Upper lobe of right lung (tissue), 1 donor: ENCODE measurements at regions not wholly inside any gene's neighbourhood (a gene's known extent, or its start where the extent isn't known, plus 50 kb on each side); places are given as distances from the start of the nearest gene placed in this dataset.

Experiments
- ATAC-seq: fragments of 200-7000 bp; cut with Tn5 transposase; one replicate; pipeline ENCODE4 v1.9.1; 2020; ENCODE audit warnings: mild to moderate bottlenecking, moderate library complexity
- DNase-seq: peaks from one replicate; pipeline ENCODE4 v3.0.0-alpha.2; 2020
- H3K27ac ChIP-seq: fragments of 200-600 bp; one replicate; pipeline ENCODE4 v1.8.0; 2022
- H3K27me3 ChIP-seq: fragments of 200-600 bp; one replicate; pipeline ENCODE4 v1.8.0; 2022; ENCODE audit warnings: mild to moderate bottlenecking
- H3K36me3 ChIP-seq: fragments of 200-600 bp; one replicate; pipeline ENCODE4 v1.8.0; 2022
- H3K4me1 ChIP-seq: fragments of 200-600 bp; one replicate; pipeline ENCODE4 v1.8.0; 2022
- H3K4me3 ChIP-seq: fragments of 200-600 bp; one replicate; pipeline ENCODE4 v1.8.0; 2022; ENCODE audit warnings: mild to moderate bottlenecking
- H3K9me3 ChIP-seq: fragments of 200-600 bp; one replicate; pipeline ENCODE4 v1.8.0; 2022
- CTCF ChIP-seq: fragments of 200-600 bp; IDR thresholded peaks from one replicate; pipeline ENCODE4 v1.8.0; 2022; ENCODE audit warnings: antibody characterized with exemption
- intact Hi-C: fragments of 100-400 bp; cut with DNase I; formaldehyde crosslinking; loops from one replicate; pipeline ENCODE4 v1.11.0; 2022
- donor health status: DM: no; HTN: yes; CAD: no; lungs with severe emphysema.

GRCh38 chr2:67503066-67503795 is 106.1 kb downstream of the ETAA1 start:
- no peaks in the 10 kb centered on the region for H3K36me3 ChIP-seq
- no peaks in the 10 kb centered on the region for H3K9me3 ChIP-seq
- no peak overlapping the region for H3K27ac ChIP-seq
- intact Hi-C loops, result no loop called here
- no peaks in the 10 kb centered on the region for H3K27me3 ChIP-seq
- H3K4me1 ChIP-seq, result no peaks in the 10 kb centered on the region
- TF ChIP-seq CTCF, result no peak
- no peak overlapping the region for H3K4me3 ChIP-seq
- DNase-seq (no peak), ATAC-seq (no peak)

DNA sequence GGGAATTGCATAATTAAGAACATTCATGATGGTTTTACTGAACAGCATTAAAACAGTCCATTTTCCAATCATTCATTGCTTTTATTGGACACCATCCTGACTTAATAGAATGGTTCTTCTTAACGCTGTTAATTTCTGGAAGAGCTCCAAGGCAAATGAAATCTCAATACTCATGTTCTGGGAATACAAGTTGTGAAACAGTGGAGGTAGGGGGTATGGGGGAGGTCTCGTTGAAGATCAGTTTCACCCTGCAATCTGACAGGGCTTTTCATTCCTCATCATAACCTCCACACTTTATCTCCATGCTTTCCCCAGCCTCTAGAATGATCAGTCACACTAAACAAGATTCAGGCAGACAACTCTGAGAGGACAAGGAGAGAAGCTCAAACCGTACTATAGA is 113.6 kb downstream of the ETAA1 start:
- H3K36me3 ChIP-seq, result no peaks in the 10 kb centered on the region
- no peaks in the 10 kb centered on the region for H3K4me1 ChIP-seq
- no peaks in the 10 kb centered on the region for H3K27me3 ChIP-seq
- no peak for TF ChIP-seq CTCF
- no peak for ATAC-seq
- intact Hi-C loops, result no loop called here
- no peak overlapping the region for H3K27ac ChIP-seq
- no peak overlapping the region for H3K4me3 ChIP-seq
- H3K9me3 ChIP-seq, result no peaks in the 10 kb centered on the region
- no peak for DNase-seq

GRCh38 chr2:67514515-67514914 is 117.4 kb downstream of the ETAA1 start:
- DNase-seq, result no peak
- no peak for TF ChIP-seq CTCF
- ATAC-seq, result no peak

DNA sequence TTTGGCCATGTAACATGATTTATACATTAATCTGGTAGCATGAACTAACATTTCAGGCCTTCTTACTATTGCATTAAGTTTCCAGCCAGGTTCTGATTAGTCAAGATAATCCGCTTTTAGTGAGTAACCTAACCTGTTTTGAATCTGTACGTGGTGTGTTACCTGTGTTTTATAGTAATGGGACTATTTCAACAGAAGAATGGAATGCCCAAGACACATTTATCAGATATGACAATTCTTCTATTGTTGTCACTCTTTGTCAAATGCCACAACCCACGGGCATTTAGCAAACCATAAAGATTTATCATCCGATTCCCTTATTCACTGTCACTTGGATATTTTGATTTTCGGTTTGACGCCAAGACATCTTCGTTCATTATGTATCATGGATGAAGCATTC is 117.9 kb downstream of the ETAA1 start:
- no peaks in the 10 kb centered on the region for H3K36me3 ChIP-seq
- ATAC-seq, result no peak
- TF ChIP-seq CTCF, result no peak
- no peak overlapping the region for H3K4me3 ChIP-seq
- no peaks in the 10 kb centered on the region for H3K4me1 ChIP-seq
- DNase-seq, result no peak
- intact Hi-C loops, result no loop called here
- H3K27ac ChIP-seq, result no peak overlapping the region
- no peaks in the 10 kb centered on the region for H3K9me3 ChIP-seq
- H3K27me3 ChIP-seq, result no peaks in the 10 kb centered on the region

More at GRCh38 chr2:67514515-67514914, 117.4 kb downstream of the ETAA1 start:
- no peaks in the 10 kb centered on the region for H3K27me3 ChIP-seq
- H3K4me3 ChIP-seq, result no peak overlapping the region
- intact Hi-C loops, result no loop called here
- no peaks in the 10 kb centered on the region for H3K36me3 ChIP-seq
- H3K9me3 ChIP-seq, result no peaks in the 10 kb centered on the region
- no peak overlapping the region for H3K27ac ChIP-seq
- H3K4me1 ChIP-seq, result no peaks in the 10 kb centered on the region

- Histone ChIP-seq H3K4me1 (no peaks in the 10 kb centered on the region), H3K27me3 (no peaks in the 10 kb centered on the region), H3K36me3 (no peaks in the 10 kb centered on the region), H3K4me3 (no peak overlapping the region), H3K9me3 (no peaks in the 10 kb centered on the region), H3K27ac (no peak overlapping the region)
- no peak for ATAC-seq
- intact Hi-C loops, result no loop called here
- no peak for DNase-seq
- no peak for TF ChIP-seq CTCF
Measured at GRCh38 chr2:67515538-67515937, 118.4 kb downstream of the ETAA1 start.

DNA sequence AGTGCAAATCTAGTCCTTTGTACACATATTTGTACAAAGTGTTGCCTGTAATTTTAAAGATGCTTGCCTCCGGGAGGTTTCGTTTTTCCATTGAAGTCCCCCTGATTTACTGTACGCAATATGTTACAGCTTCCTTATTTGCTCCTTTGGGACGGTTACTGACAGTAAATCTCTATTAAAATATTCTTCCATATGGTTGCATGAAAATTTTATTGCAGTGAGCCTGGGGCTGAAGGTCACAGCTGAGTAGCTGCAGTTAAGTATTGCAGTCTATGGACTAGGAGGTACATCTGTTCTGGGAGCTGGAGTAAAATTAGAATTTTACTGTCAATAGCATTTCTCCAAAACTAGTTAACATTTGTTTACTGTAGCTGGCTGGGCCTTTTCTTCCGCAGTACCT is 119.2 kb downstream of the ETAA1 start:
- no peak for TF ChIP-seq CTCF
- intact Hi-C loops, result no loop called here
- H3K27me3 ChIP-seq, result no peaks in the 10 kb centered on the region
- ATAC-seq (no peak), DNase-seq (no peak)
- no peaks in the 10 kb centered on the region for H3K36me3 ChIP-seq
- no peaks in the 10 kb centered on the region for H3K4me1 ChIP-seq
- H3K4me3 ChIP-seq, result no peak overlapping the region
- H3K9me3 ChIP-seq, result no peaks in the 10 kb centered on the region
- no peak overlapping the region for H3K27ac ChIP-seq
